HEK293 (cell line): ENCODE measurements at regions not wholly inside any gene's neighbourhood (a gene's known extent, or its start where the extent isn't known, plus 50 kb on each side); places are given as distances from the start of the nearest gene placed in this dataset.

Experiments used
- INSM2 ChIP-seq: fragments of 450-650 bp; formaldehyde crosslinking; IDR thresholded peaks from 2 replicates; pipeline ENCODE4 v1.5.1; 2016; ENCODE audit warnings: missing biosample characterization, missing genetic modification characterization
- MEIS1 ChIP-seq: sonication (generic); formaldehyde crosslinking; IDR thresholded peaks from 2 replicates; pipeline ENCODE4 v1.8.1; 2022; ENCODE audit warnings: missing genetic modification reagents, mild to moderate bottlenecking, borderline replicate concordance
- REST ChIP-seq: fragments of 450-650 bp; formaldehyde crosslinking; IDR thresholded peaks from 2 replicates; pipeline ENCODE4 v1.5.1; 2016; ENCODE audit warnings: missing biosample characterization, missing genetic modification characterization
- SP2 ChIP-seq: fragments of 450-650 bp; formaldehyde crosslinking; IDR thresholded peaks from 2 replicates; pipeline ENCODE4 v1.5.1; 2016; ENCODE audit warnings: missing biosample characterization, missing genetic modification characterization
- YY1 ChIP-seq: fragments of 450-650 bp; formaldehyde crosslinking; IDR thresholded peaks from 2 replicates; pipeline ENCODE4 v1.5.1; 2018; ENCODE audit warnings: missing biosample characterization, missing genetic modification characterization
- ZBTB17 ChIP-seq: fragments of 450-650 bp; formaldehyde crosslinking; IDR thresholded peaks from 2 replicates; pipeline ENCODE4 v1.5.1; 2016; ENCODE audit warnings: missing biosample characterization, missing genetic modification characterization
- ZFP3 ChIP-seq: fragments of 450-650 bp; formaldehyde crosslinking; IDR thresholded peaks from 2 replicates; pipeline ENCODE4 v1.5.1; 2016; ENCODE audit warnings: low read depth, missing biosample characterization, missing genetic modification characterization
- ZNF548 ChIP-seq: fragments of 450-650 bp; formaldehyde crosslinking; IDR thresholded peaks from 2 replicates; pipeline ENCODE4 v1.5.1; 2016; ENCODE audit warnings: missing biosample characterization, missing genetic modification characterization
- TF ChIP-seq, protein P1 (sequence below): fragments of 450-650 bp; formaldehyde crosslinking; IDR thresholded peaks from 2 replicates; pipeline ENCODE4 v1.5.1; 2016; ENCODE audit warnings: missing biosample characterization, missing genetic modification characterization
- TF ChIP-seq, protein P2 (sequence below): fragments of 450-650 bp; formaldehyde crosslinking; IDR thresholded peaks from 2 replicates; pipeline ENCODE4 v1.5.1; 2016; ENCODE audit warnings: missing biosample characterization, missing genetic modification characterization

GRCh38 chr2:11008773-11009172 lies 97.0 kb downstream of the KCNF1 start:
- TF ChIP-seq ZBTB17 (no peak), ZFP3 (tag by site-specific recombination) (no peak), MEIS1 (no peak), ZNF548 (tag by site-specific recombination) (no peak), YY1 (tag by site-specific recombination) (no peak), SP2 (tag by site-specific recombination) (no peak), INSM2 (tag by site-specific recombination) (no peak), REST (tag by site-specific recombination) (no peak)
- TF ChIP-seq, protein P1, sequence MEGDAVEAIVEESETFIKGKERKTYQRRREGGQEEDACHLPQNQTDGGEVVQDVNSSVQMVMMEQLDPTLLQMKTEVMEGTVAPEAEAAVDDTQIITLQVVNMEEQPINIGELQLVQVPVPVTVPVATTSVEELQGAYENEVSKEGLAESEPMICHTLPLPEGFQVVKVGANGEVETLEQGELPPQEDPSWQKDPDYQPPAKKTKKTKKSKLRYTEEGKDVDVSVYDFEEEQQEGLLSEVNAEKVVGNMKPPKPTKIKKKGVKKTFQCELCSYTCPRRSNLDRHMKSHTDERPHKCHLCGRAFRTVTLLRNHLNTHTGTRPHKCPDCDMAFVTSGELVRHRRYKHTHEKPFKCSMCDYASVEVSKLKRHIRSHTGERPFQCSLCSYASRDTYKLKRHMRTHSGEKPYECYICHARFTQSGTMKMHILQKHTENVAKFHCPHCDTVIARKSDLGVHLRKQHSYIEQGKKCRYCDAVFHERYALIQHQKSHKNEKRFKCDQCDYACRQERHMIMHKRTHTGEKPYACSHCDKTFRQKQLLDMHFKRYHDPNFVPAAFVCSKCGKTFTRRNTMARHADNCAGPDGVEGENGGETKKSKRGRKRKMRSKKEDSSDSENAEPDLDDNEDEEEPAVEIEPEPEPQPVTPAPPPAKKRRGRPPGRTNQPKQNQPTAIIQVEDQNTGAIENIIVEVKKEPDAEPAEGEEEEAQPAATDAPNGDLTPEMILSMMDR = no peak
- TF ChIP-seq, protein P2, sequence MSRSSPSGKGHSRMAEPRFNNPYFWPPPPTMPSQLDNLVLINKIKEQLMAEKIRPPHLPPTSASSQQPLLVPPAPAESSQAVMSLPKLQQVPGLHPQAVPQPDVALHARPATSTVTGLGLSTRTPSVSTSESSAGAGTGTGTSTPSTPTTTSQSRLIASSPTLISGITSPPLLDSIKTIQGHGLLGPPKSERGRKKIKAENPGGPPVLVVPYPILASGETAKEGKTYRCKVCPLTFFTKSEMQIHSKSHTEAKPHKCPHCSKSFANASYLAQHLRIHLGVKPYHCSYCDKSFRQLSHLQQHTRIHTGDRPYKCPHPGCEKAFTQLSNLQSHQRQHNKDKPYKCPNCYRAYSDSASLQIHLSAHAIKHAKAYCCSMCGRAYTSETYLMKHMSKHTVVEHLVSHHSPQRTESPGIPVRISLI (tag by site-specific recombination) = no peak
